ENCODE measurements at regions not wholly inside any gene's neighbourhood (a gene's known extent, or its start where the extent isn't known, plus 50 kb on each side); places are given as distances from the start of the nearest gene placed in this dataset.
"Not testable (repeated sequence)": the region's sequence is repeated elsewhere in the genome, so short reads cannot be mapped to it uniquely, and the experiment has no call there.

DNA sequence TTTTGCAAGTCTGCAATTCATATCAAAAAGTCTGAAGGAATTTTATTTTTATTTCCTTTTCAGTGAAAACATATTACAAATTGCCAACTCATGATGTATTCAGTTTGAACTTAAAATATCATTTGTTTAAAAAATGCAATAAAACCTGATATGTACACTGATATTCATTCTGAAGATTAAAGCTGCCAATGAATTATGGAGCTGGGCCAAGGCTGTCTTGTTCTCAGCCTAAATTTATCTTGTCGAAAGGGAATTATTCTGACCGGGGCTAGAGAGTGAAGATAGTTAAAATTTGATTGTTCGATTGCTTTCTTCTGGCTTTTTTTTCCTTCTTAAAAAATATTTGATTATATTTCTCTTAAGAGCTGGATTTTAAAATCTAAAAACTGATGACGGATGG, 54.0 kb upstream of the RBFOX1 start:
- no peak for DNase-seq (ENCODE audit: low read depth, low spot score)

DNA sequence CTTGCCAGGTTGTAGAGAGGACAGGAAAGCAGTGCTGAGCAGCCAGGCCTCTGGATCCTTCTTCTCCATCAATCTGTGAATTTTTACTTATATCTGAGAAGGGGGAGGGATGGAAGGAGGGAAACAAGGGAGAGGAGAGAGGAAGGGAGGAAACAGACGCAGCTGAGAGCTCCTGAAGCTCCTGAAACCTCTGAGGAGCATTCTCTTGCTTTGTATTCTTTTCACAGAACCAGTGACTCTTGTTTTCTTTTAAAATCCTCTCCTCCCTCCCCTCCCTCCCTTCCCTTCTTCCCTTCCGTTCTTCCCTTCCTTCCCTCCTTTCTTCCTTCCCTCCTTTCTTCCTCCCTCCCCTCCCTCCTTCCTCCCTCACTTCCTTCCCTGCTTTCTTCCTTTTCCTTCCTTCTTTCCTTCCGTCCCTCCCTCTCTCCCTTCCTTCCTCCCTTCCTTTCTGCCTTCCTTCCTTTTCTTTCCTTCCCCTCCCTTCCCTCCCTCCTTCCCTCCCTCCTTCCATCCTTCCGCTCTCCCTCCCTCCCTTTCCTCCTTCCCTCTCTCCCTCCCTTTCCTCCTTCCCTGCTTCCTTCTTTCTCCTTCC, 60.0 kb upstream of the RBFOX1 start:
- DNase-seq (ENCODE audit: low read depth, low spot score): no peak

DNA sequence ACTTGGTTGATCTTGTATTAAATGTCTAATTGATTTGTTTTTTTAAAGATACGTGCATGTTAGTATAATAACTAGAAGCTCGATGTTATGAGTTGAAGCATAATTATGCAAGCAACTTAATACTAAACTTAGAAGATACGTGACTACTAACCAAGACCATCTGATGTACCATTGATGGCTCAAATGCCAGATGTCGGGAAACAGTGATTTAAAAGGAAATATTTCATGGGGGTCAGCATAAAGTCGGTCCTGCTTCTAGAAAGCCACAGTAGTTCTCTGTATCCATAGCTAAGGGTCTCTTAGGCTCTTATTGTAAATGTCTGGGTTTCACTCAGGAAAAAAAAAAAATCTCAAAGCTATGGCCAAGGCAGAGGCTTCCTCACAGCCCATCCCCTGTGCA, 61.2 kb upstream of the RBFOX1 start:
- DNase-seq (ENCODE audit: low read depth, low spot score): no peak

DNA sequence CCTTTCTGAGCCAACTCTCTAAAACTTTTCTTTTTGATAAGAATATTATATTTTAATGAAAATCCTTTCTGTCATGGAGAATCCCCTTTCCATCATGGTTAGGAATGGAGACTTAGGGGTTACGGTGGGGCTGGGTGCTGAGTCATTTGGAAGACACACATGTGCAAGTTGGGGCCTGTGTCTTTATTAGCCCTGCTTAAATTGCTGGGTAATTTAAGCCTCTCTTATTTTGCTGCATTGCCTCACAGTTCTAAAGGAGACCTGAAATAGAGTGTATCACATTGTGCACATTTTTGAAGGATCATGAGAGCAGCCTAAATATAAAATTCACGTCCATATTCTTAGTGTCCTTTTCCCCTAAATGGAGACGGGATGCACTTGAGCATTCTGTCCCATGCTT, 61.8 kb upstream of the RBFOX1 start:
- DNase-seq (ENCODE audit: low read depth, low spot score): no peak

DNA sequence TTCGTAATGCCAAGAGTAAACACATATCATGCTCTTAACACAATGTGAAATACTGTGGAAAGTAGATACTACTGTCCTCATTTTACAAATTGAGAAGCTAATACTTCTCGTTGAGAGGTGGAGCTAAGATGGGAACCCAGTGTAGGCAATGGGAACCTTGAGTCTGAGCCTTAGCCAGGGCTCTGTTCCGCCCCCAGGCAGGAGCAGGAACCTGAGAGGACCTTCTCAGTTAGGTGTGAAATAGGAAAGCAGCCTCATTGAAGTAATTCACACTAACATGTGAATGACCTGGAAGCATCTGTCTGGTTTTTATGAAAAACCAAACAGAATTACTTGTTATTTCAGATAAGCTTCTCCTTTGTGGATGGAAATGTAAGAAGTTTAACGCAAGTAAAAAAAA, 62.6 kb upstream of the RBFOX1 start:
- DNase-seq (ENCODE audit: low read depth, low spot score): no peak

DNA sequence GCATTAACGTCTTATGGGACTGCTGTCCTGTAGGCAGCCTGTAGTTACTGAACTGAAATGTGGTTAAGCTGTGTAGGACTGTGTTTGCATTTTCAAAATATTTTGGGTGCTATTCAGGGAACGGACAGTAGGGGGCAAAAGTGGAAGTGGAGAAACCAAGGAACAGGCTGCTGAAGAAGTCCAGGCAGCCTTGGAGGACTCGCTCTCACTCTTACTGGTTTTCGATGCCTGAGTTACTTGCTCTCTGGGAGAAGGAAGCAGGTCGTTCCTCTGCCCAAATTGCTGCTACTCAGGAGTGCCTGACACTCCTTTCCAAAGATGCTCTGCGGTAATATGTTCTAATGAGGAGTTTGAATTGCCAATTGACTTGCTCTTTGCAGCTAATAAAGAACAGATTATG, 64.5 kb upstream of the RBFOX1 start:
- DNase-seq (ENCODE audit: low read depth, low spot score): no peak

DNA sequence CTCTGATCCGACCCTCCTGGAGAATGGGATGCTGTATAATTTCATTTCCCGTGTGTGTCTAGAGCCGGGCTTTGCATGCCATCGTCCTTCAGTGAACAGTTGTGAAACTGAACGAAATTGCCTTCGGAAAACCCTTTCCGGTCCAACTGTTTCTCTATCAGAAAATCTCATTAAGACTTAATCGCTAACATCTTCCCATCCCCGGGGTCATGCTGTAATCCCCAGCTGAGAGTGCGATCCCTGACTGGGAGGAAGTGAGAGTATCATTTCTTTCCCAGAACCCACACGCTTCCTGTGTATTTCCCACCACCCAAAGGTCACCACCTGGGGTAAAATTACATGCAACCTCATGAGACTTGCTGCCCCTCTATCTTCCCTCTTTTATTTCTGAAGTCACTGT, 75.6 kb upstream of the RBFOX1 start:
- DNase-seq (ENCODE audit: low read depth, low spot score): no peak

DNA sequence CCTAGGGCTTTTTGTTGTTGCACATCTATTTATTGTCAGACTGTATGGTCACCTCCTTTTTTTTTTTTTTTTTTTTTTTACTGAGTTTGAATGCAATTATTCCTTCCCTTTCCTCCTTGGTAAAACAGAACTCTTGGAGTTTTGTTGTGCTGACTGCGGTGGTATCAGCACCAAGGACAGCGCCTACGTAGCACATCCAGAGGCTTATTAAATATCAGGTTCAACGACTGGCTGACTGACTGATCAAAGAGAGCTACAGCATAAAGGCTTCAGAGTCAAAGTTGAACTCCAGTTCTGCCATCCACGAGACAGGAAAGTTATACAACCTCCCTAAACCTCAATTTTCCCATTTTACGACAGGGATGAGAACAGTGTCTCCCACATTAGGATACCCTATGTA, 86.1 kb upstream of the RBFOX1 start:
- no peak for DNase-seq (ENCODE audit: low read depth, low spot score)

DNA sequence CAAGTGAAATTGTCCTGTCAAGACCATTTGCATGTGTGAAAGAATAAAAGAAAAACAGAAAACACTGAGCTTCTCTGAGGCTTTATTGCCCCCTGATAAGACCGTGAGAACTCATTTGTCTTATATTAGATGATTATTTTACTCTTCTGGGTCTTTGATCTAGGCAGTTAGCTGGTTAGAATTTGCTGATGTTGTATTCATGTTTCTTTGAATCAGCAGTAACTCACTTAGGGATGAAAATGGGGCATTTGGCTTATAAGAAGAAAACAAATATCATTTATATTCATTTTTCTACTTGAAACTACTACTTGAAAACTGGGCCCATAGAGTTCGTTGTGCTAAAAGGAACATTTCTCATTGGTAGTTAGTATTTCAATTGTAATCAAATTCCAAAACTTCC, 93.1 kb upstream of the RBFOX1 start:
- DNase-seq (ENCODE audit: low read depth, low spot score): no peak

DNA sequence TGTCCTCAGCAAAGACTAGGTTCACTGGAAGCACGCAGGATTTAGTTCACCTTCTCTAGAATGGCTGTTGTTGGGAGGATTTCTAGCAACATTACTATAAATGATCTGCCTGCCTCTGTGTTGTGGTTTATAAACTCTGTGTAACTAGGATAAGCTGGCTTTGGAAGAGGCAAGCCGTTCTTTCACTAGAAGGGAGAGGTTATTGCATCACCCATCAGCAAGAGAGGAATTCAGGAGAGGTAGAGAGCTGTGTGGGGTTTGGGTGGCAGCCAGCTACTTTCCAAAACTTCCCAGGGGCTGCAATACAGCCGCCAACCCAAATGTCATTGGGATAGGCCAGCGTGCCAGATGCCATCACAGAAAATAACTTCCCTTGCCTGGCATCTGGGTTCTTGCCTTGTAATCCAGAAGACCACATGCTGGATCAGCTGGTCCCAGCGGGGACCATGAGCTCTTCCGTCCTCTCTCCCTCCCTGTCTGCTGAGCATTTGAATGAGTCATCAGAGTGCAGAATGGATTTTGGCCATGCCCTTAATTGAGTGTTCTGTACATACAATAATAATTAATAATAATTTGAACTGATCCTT, 95.7 kb upstream of the RBFOX1 start:
- DNase-seq (ENCODE audit: low read depth, low spot score): no peak

DNA sequence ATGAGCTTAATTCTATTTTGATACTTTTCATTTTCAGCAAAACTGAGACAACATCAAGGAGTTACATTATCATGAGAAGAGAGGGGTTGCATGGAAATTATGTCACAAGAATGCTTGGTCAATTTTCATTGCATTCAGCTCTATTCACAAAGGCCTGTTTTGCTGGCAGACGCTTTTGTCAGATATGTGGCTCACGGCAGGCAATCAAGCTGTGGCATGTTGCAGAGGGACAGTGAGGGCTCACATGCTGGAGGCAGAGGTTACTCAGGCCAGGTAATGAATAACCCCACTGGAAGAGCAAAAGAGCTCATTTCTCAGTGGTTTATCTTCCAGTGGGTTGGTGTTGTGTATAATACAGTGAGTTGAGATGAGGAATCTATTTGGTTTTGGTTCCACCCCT, 98.7 kb upstream of the RBFOX1 start:
- DNase-seq (ENCODE audit: low read depth, low spot score): no peak

DNA sequence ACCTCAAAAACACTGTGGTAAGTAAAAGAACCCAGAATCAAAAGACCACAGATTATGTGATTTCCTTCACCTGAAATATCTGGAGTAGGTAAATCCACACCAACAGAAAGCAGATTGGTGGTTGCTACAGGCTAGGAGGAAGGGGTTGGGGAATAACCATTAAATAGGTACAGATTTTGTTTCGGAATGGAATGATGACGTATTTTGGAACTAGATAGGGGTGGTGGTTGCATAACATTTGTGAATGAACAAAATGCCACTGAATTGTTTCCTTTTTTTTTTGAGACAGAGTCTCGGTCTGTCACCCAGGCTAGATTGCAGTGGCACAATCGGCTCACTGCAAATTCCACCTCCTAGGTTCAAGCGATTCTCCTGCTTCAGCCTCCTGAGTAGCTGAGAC, 100.9 kb upstream of the RBFOX1 start:
- no peak for DNase-seq (ENCODE audit: low read depth, low spot score)

DNA sequence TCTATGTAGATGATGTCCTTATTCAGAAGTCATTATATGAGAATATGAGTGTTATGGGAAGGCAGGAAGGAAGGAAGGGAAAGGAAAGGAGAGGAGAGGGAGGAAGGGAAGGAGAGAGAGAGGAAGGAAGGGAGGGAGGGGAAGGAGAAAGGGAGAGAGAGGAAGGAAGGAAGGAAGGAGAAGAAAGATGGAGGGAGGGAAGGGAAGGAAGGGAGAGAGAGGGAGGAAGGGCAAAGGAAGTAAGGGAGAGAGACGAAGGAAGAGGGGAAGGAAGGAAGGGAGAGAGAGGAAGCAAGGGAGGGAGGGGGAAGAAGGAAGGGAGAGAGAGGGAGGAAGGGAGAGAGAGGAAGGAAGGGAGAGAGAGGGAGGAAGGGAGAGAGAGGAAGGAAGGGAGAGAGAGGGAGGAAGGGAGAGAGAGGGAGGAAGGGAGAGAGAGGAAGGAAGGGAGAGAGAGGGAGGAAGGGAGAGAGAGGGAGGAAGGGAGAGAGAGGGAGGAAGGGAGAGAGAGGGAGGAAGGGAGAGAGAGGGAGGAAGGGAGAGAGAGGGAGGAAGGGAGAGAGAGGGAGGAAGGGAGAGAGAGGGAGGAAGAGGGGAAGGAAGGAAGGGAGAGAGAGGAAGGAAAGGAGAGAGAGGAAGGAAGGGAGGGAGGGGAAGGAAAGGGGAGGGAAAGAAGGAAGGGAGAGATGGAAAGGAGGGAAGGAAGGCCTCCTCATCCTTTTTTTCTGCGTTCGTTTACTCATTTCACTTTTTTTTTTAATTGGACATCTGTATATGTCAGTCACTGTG, 103.0 kb upstream of the RBFOX1 start:
- DNase-seq (ENCODE audit: low read depth, low spot score): not testable (repeated sequence)

DNA sequence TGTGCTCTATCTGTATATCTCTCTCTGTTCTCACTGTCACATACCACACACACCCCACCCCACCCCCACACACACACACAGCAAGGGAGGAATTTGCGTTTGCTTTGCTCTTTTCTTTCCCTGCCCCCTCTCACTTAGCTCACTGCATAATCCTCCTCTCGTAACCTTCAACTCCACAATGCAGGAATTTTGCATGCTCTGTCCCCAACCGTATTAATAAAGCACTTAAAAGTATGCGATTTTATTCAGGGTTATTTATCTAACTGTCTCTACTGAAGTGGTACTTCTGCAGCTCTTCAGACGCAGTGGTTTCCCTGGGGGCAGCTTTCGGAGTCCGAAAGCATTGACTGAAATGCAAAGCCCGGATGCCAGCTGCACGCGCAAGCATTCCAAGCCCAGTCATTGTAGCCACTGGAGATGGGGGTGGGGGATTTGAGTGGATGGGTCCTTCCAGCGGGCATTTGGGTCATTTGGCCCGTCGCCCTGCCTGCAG, 105.4 kb upstream of the RBFOX1 start:
- DNase-seq (ENCODE audit: low read depth, low spot score): no peak

DNA sequence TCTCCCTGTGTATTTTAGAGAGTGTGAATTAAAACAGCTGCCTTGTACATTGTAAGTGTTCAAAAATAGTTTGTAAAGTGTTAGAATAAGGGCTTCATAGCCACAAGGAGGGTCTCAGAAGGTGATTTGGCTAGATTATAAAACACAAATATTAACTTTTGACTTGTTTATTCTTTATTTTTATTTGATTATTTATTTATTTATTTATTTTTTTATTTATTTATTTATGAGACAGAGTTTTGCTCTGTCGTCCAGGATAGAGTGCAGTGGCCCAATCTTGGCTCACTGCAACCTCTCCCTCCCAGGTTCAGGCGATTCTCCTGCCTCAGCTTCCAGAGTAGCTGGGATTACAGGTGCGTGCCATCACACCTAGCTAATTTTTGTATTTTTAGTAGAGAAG, 111.5 kb upstream of the RBFOX1 start:
- DNase-seq (ENCODE audit: low read depth, low spot score): no peak

DNA sequence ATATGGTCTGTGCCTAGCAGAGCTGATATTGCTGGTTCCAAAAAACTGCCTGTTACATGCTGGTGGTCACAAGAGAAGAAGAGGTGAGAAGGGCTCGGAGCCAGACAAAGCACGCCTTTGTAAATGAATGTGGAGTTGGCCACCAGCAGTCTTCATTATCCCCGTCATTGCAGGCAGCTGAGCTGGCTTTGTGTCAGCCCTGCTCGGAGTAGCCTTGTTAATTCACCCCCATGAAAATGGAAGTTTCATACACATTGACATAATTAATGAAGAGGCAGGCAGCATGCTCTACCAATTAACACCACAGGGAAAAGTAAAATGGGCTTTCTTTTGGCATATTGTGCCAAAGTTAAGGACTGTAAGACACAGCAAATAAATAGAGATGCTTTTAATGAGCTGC, 113.7 kb upstream of the RBFOX1 start:
- no peak for DNase-seq (ENCODE audit: low read depth, low spot score)

DNA sequence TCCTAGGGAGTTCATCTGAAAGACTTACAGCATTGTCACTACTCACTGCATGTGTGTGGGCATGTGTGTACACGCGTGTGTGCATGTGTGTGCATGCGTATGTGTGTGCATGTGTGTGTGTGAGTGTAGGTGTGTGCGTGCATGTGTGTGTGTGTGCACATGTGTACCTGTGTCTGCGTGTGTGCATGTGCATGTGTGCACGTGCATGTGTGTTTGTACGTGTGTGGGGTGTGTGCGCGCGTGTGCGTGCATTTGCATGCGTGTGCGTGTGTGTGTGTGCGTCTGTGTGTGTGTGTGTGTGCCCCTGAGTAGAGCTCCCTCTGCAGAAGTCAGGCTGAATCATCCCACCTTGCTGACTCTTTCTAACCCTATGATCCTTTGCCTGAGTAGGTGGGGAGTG, 114.8 kb upstream of the RBFOX1 start:
- DNase-seq (ENCODE audit: low read depth, low spot score): no peak

DNA sequence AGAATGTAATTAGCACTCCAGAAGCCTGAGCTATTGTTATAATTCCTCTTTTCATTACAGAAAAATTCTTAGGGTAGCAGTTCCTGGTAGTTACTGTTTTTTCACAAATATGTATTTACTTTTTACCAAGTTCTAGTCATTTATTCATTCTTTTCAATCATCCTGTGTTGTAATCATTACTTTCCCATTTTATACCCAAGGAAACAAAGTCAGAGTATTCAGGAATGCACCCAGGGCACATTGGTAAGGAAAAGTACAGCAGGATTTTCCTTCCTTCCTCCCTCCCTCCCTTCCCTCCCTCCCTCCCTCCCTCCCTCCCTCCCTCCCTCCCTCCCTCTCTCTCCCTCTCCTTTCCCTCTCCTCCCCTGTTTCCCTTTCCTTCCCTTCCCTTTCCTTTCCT, 115.9 kb upstream of the RBFOX1 start:
- DNase-seq (ENCODE audit: low read depth, low spot score): no peak

DNA sequence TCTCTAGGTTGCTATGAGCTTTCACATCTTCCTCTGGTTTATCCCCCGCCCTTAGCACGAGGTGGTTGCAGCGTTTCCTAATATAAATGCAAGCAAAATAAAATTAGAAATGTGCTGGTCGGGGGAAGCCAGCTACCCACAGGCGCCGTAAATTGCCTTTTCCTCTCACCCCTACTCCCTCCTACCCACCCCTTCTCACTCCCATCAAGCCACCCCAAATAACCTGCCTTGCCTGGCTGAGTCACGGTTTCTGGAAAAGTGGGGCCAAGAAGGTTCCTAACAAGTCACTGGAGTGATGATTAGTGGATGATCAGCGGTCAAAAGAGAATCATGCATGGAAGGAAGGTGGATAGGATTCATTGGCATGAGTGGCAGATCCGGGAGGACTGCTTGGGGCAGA, 120.9 kb upstream of the RBFOX1 start:
- DNase-seq (ENCODE audit: low read depth, low spot score): no peak

DNA sequence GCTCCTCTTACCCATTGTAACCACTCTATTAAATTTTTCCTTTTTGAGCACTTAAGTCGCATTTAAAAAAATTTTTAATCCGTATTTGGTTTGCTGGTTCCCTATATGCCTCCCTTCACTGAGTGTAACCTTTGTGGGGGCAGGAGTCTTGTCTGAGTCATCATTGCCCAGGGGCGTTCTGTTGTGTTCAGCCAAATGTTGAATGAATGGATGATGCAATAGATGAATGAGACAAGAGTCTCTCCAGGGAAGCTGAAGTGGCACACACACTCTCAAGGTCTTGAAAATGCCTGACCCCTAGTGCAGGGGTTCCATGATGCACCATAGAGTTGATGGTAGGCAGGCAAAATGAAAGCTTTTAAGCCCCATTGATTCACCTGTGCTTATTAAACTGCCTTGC, 123.0 kb upstream of the RBFOX1 start:
- no peak for DNase-seq (ENCODE audit: low read depth, low spot score)

DNA sequence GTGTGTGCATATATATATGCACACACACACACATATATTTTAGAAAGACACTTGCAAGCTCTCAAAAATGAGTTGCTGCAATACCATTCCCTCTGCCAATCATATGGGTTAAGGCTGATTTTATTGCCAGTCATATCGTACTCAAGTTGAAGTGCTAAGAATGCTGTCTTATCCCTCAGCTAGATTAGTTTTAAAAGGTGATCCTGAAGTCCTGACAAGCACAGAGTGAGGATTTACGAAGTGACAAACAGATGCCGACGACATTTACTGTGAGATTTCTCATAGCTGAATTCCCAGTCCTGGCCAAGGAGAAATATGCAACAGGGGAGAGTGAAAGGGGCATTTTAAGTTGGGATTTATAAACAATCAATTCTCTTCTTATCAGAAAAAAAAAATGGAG, 126.2 kb upstream of the RBFOX1 start:
- no peak for DNase-seq (ENCODE audit: low read depth, low spot score)

DNA sequence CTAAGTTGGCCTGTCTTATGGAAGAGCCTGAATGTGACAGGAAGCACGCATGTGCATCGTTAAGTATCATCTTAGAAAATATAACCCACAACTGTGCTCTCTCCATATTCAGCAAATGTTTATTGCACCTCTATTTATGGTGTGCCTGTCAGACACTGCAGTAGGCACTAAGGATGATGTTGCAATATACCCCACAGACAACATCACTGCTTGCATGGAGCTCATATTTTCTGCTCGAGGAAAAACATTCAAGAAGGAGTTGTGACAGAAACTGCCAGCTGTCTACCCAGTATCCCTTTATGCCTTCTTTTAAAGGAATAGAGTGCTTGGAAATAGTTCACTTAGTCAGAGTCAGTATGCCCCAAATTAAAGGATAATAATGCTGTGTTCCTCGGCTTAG, 132.3 kb upstream of the RBFOX1 start:
- no peak for DNase-seq (ENCODE audit: low read depth, low spot score)

DNA sequence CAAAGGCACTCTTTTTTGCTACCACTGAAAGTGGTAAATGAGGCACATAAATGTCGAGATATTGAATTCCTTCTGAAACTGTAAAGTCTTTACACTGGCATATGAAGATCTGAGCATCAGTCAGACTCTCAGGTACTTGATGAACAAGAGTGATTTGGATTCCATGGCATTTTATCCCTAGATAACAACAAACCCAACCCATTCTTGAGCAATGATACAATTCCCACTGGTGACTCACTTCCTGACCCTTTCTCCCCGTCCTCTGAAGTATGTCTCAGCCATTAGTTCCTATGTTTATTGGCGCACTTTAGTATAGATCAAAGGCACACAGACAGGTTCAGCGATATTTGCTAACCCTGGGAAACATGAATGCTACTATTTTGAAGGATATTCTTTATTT, 147.0 kb upstream of the RBFOX1 start:
- DNase-seq (ENCODE audit: low read depth, low spot score): no peak

Data from activated naive CD8-positive, alpha-beta T cell treated with anti-CD3 and anti-CD28 coated beads, Interleukin-2, amount 50 U/mL, for 16 hours (primary cell).